Esophagus muscularis mucosa (tissue), 3 donors: ENCODE measurements at regions not wholly inside any gene's neighbourhood (a gene's known extent, or its start where the extent isn't known, plus 50 kb on each side); places are given as distances from the start of the nearest gene placed in this dataset.
"Not testable (repeated sequence)": the region's sequence is repeated elsewhere in the genome, so short reads cannot be mapped to it uniquely, and the experiment has no call there.

Source experiments
- POLR2AphosphoS5 ChIP-seq, 2 donors: sonication (generic); formaldehyde crosslinking; IDR thresholded peaks; one replicate each; pipeline ENCODE4 v1.6.1; 2017; ENCODE audit warnings: antibody characterized with exemption in 2 of 2
- TF ChIP-seq, protein P1 (sequence below), 3 experiments: fragments of 200-600 bp in 2 of 3; fragments of 450-650 bp in 1 of 3; sonication (generic) in 2 of 3; IDR thresholded peaks; one replicate each; pipeline ENCODE4 v1.5.1; 2017 to 2019; ENCODE audit warnings: antibody characterized with exemption in 3 of 3, mild to moderate bottlenecking in 2 of 3, moderate library complexity in 1 of 3

DNA sequence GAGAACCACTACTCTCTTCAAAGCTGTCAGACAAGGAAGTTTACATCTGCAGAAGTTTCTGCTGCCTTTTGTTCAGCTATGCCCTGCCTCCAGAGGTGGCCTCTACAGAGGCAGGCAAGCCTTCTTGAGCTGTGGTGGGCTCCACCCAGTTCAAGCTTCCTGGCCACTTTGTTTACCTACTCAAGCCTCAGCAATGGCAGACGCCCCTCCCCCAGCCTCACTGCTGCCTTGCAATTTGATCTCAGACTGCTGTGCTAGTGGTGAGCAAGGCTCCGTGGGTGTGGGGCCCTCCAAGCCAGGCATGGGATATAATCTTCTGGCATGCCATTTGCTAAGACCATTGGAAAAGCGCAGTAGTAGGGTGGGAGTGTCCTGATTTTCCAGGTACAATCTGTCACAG is 144.0 kb downstream of the CCNG2 start:
- TF ChIP-seq, protein P1, sequence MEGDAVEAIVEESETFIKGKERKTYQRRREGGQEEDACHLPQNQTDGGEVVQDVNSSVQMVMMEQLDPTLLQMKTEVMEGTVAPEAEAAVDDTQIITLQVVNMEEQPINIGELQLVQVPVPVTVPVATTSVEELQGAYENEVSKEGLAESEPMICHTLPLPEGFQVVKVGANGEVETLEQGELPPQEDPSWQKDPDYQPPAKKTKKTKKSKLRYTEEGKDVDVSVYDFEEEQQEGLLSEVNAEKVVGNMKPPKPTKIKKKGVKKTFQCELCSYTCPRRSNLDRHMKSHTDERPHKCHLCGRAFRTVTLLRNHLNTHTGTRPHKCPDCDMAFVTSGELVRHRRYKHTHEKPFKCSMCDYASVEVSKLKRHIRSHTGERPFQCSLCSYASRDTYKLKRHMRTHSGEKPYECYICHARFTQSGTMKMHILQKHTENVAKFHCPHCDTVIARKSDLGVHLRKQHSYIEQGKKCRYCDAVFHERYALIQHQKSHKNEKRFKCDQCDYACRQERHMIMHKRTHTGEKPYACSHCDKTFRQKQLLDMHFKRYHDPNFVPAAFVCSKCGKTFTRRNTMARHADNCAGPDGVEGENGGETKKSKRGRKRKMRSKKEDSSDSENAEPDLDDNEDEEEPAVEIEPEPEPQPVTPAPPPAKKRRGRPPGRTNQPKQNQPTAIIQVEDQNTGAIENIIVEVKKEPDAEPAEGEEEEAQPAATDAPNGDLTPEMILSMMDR (IDR thresholded peaks at IDR 0.05): not testable (repeated sequence)
- TF ChIP-seq POLR2AphosphoS5 (IDR thresholded peaks at IDR 0.05): not testable (repeated sequence)
